ENCODE measurements at regions not wholly inside any gene's neighbourhood (a gene's known extent, or its start where the extent isn't known, plus 50 kb on each side); places are given as distances from the start of the nearest gene placed in this dataset.

DNA sequence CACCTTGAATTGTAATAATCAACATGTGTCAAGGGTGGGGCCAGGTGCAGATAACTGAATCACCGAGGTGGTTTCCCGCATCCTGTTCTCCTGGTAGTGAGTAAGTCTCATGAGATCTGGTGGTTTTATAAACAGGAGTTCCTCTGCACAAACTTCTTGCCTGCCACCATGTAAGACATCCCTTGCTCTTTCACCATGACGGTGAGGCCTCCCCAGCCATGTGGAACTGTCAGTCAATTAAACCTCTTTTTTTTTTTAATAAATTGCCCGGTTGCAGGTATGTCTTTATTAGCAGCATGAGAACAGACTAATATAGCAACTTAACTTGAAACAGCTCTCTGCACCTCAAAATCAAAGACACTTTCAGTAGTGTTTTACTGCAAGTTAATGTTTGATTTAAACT, 121.6 kb downstream of the OGFRL1 start:
- TF ChIP-seq YY1 (tag by site-specific recombination; IDR thresholded peaks at IDR 0.05): no peak
- TF ChIP-seq ZNF184 (tag by site-specific recombination; IDR thresholded peaks at IDR 0.05): no peak
- TF ChIP-seq, protein P1, sequence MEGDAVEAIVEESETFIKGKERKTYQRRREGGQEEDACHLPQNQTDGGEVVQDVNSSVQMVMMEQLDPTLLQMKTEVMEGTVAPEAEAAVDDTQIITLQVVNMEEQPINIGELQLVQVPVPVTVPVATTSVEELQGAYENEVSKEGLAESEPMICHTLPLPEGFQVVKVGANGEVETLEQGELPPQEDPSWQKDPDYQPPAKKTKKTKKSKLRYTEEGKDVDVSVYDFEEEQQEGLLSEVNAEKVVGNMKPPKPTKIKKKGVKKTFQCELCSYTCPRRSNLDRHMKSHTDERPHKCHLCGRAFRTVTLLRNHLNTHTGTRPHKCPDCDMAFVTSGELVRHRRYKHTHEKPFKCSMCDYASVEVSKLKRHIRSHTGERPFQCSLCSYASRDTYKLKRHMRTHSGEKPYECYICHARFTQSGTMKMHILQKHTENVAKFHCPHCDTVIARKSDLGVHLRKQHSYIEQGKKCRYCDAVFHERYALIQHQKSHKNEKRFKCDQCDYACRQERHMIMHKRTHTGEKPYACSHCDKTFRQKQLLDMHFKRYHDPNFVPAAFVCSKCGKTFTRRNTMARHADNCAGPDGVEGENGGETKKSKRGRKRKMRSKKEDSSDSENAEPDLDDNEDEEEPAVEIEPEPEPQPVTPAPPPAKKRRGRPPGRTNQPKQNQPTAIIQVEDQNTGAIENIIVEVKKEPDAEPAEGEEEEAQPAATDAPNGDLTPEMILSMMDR (tag by site-specific recombination; IDR thresholded peaks at IDR 0.05): no peak
- no peak for TF ChIP-seq MYNN (tag by site-specific recombination; IDR thresholded peaks at IDR 0.05; ENCODE audit: borderline replicate concordance)
- no peak for TF ChIP-seq ZBTB20 (tag by site-specific recombination; IDR thresholded peaks at IDR 0.05)
- TF ChIP-seq ZNF24 (tag by site-specific recombination; IDR thresholded peaks at IDR 0.05): no peak
